Mucosa of descending colon (tissue), 3 donors: ENCODE measurements at regions not wholly inside any gene's neighbourhood (a gene's known extent, or its start where the extent isn't known, plus 50 kb on each side); places are given as distances from the start of the nearest gene placed in this dataset.

ENCODE experiments used
- ATAC-seq: fragments of 200-7000 bp; cut with Tn5 transposase; one replicate; pipeline ENCODE4 v1.9.1; 2020; ENCODE audit warnings: mild to moderate bottlenecking, moderate library complexity
- DNase-seq, 3 donors: peaks; one replicate each; pipeline ENCODE4 v3.0.0-alpha.2; 2020
- H3K36me3 ChIP-seq: fragments of 200-600 bp; one replicate; pipeline ENCODE4 v1.8.0; 2021; ENCODE audit warnings: low read depth, mild to moderate bottlenecking
- H3K4me1 ChIP-seq: fragments of 200-600 bp; one replicate; pipeline ENCODE4 v1.8.0; 2021; ENCODE audit warnings: low read depth, mild to moderate bottlenecking
- H3K4me3 ChIP-seq: fragments of 200-600 bp; one replicate; pipeline ENCODE4 v1.8.0; 2021; ENCODE audit warnings: mild to moderate bottlenecking
- H3K9me3 ChIP-seq: fragments of 200-600 bp; one replicate; pipeline ENCODE4 v1.8.0; 2021; ENCODE audit warnings: mild to moderate bottlenecking
- CTCF ChIP-seq: fragments of 200-600 bp; IDR thresholded peaks from one replicate; pipeline ENCODE4 v1.8.0; 2022; ENCODE audit warnings: antibody characterized with exemption, mild to moderate bottlenecking
- intact Hi-C, 2 donors: fragments of 100-400 bp; cut with DNase I in 1 of 2; cut with micrococcal nuclease in 1 of 2; formaldehyde crosslinking; loops; one replicate each; pipeline versions ENCODE4 v1.11.0 to v1.11.1; 2022; cut with DNase I, micrococcal nuclease
- donor health status: DM: no; HTN: no; CAD: no; lungs with moderate emphysema.
- donor health status: DM: no; HTN: no; CAD: no.
- donor health status: DM: no; HTN: yes; CAD: no.

- Histone ChIP-seq H3K4me1 (no peaks in the 10 kb centered on the region), H3K9me3 (no peaks in the 10 kb centered on the region), H3K36me3 (no peaks in the 10 kb centered on the region), H3K4me3 (no peak overlapping the region)
- DNase-seq (no peak), ATAC-seq (no peak)
- intact Hi-C loops: no loop called here
- TF ChIP-seq CTCF: no peak
These were observed 143.4 kb upstream of the WDR1 start for GRCh38 chr4:10259976-10260375.

GRCh38 chr4:10256203-10256602, 139.6 kb upstream of the WDR1 start:
- DNase-seq (no peak), ATAC-seq (no peak)
- Histone ChIP-seq H3K9me3 (no peaks in the 10 kb centered on the region), H3K4me1 (no peaks in the 10 kb centered on the region), H3K36me3 (no peaks in the 10 kb centered on the region), H3K4me3 (no peak overlapping the region)
- intact Hi-C loops: no loop called here
- no peak for TF ChIP-seq CTCF

DNA sequence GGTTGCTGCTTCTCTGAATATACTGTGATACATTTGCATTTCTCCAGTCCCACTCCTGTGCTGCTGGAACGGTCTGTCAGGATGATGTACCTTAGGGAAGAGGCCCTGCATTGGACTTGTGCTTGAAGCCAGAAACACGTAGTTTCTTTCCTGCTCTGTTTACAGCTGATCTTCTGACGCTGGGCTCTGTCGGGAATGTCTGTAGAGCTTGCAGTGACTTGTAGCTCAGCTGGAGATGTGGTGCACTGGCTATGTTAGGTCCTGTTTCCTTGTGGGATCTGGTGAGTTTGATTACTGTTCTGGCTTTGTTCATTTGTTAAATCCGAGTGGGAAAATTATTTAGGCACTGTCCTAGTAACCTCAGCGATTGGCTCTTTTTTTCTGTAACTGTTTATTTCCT, 137.2 kb upstream of the WDR1 start:
- no peaks in the 10 kb centered on the region for H3K36me3 ChIP-seq
- DNase-seq (no peak), ATAC-seq (no peak)
- TF ChIP-seq CTCF: no peak
- H3K4me1 ChIP-seq: no peaks in the 10 kb centered on the region
- intact Hi-C loops: no loop called here
- no peaks in the 10 kb centered on the region for H3K9me3 ChIP-seq
- no peak overlapping the region for H3K4me3 ChIP-seq

DNA sequence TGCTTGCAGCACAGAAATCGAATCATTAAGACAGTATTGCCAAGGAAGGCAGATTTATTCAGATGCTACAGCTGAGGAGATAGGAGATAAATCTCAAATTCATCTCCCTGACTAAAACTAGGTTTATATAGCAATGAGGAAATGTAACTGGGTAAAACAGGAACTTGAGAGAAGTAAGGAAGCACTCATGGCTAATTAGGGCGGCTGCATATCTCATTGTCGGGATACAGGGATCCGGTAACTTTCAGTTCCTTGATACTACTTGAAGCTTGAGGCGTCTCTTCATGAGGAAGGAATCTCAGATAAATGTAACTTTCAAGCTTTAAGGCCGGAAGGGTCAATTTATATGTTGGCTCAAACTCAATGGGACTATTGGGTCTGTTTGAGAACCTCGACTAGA, 129.2 kb upstream of the WDR1 start:
- no peaks in the 10 kb centered on the region for H3K4me1 ChIP-seq
- H3K4me3 ChIP-seq: no peak overlapping the region
- intact Hi-C loops: no loop called here
- H3K36me3 ChIP-seq: no peaks in the 10 kb centered on the region
- H3K9me3 ChIP-seq: no peaks in the 10 kb centered on the region
- TF ChIP-seq CTCF: no peak
- no peak for DNase-seq
- ATAC-seq: no peak

- H3K4me1 ChIP-seq: no peaks in the 10 kb centered on the region
- DNase-seq (no peak), ATAC-seq (no peak)
- H3K36me3 ChIP-seq: no peaks in the 10 kb centered on the region
- intact Hi-C loops: no loop called here
- TF ChIP-seq CTCF: no peak
- H3K9me3 ChIP-seq: no peaks in the 10 kb centered on the region
- H3K4me3 ChIP-seq: no peak overlapping the region
These were observed 127.3 kb upstream of the WDR1 start for GRCh38 chr4:10243856-10244255.

GRCh38 chr4:10240691-10241090, 124.1 kb upstream of the WDR1 start:
- no peak for ATAC-seq
- Histone ChIP-seq H3K4me3 (no peak overlapping the region), H3K4me1 (no peaks in the 10 kb centered on the region), H3K36me3 (no peaks in the 10 kb centered on the region), H3K9me3 (no peaks in the 10 kb centered on the region)
- no peak for TF ChIP-seq CTCF
- DNase-seq: no peak
- intact Hi-C loops: no loop called here
